ENCODE measurements at regions not wholly inside any gene's neighbourhood (a gene's known extent, or its start where the extent isn't known, plus 50 kb on each side); places are given as distances from the start of the nearest gene placed in this dataset.
A peak's percentile ranks its signal among the peaks of the same experiment; 100 is the strongest.

DNA sequence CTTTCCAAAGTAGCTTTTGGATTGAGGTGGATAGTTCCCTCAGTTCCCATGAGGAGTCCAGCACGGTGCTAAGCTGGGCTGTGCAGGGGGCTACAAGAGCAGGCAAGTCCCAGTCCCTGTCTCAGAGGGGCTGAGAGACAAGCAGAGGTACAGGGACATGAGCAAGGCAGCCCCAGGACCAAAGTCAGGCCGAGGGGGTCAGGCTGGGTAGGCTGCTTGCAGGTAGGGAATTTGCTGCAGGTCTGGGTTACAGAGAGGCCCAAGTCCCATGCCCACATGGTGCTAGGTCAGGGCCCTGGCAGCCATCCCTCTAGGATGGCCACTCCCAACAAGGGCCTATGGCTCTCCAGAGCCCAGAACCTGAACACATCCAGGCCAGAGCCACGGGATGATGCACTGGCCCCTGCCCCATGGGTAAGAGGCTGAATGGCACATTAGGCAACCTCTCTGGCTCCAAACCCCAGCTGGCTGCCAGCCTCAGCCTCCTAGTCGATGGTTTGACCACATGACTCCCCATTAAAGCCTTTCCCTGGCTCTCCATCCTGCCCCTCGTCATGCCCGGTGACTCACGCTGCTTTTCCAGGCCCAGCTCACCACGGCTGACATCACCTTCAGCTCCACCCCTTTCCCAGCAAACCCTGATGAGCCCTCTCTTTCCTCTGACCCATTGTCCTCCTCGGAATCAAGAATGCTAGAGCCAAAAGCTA is 83.7 kb downstream of the SDC1 start:
- TF ChIP-seq SIN3A (IDR thresholded peaks at IDR 0.05; ENCODE audit: low read depth) (no peak), EZH2 (IDR thresholded peaks at IDR 0.05) (no peak), SP1 (IDR thresholded peaks at IDR 0.05; ENCODE audit: low read depth) (no peak), POLR2AphosphoS5 (IDR thresholded peaks at IDR 0.05; ENCODE audit: low read depth, low read length) (peak; percentile 45; the same call in 1 of the 2 replicates), YY1 (IDR thresholded peaks at IDR 0.05; ENCODE audit: extremely low read depth, insufficient replicate concordance, low read depth, low read length) (no peak), POLR2A (IDR thresholded peaks at IDR 0.05; ENCODE audit: borderline replicate concordance, extremely low read depth, insufficient read depth, insufficient read length) (no peak), SRF (IDR thresholded peaks at IDR 0.05; ENCODE audit: low read depth) (no peak), TCF7L2 (IDR thresholded peaks at IDR 0.05; ENCODE audit: borderline replicate concordance, extremely low read depth, insufficient read depth, insufficient read length) (no peak), RAD21 (IDR thresholded peaks at IDR 0.05; ENCODE audit: low read depth) (no peak), EZH2phosphoT487 (IDR thresholded peaks at IDR 0.05; ENCODE audit: borderline replicate concordance) (no peak)
- TF ChIP-seq, protein P1, sequence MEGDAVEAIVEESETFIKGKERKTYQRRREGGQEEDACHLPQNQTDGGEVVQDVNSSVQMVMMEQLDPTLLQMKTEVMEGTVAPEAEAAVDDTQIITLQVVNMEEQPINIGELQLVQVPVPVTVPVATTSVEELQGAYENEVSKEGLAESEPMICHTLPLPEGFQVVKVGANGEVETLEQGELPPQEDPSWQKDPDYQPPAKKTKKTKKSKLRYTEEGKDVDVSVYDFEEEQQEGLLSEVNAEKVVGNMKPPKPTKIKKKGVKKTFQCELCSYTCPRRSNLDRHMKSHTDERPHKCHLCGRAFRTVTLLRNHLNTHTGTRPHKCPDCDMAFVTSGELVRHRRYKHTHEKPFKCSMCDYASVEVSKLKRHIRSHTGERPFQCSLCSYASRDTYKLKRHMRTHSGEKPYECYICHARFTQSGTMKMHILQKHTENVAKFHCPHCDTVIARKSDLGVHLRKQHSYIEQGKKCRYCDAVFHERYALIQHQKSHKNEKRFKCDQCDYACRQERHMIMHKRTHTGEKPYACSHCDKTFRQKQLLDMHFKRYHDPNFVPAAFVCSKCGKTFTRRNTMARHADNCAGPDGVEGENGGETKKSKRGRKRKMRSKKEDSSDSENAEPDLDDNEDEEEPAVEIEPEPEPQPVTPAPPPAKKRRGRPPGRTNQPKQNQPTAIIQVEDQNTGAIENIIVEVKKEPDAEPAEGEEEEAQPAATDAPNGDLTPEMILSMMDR (IDR thresholded peaks at IDR 0.05 in 2 of 3, conservative IDR thresholded peaks at IDR 0.05 in 1 of 3; ENCODE audit: borderline replicate concordance in 1 of 3, insufficient read depth in 1 of 3, low read depth in 2 of 3, low read length in 2 of 3) = no peak
- TF ChIP-seq, protein P2, sequence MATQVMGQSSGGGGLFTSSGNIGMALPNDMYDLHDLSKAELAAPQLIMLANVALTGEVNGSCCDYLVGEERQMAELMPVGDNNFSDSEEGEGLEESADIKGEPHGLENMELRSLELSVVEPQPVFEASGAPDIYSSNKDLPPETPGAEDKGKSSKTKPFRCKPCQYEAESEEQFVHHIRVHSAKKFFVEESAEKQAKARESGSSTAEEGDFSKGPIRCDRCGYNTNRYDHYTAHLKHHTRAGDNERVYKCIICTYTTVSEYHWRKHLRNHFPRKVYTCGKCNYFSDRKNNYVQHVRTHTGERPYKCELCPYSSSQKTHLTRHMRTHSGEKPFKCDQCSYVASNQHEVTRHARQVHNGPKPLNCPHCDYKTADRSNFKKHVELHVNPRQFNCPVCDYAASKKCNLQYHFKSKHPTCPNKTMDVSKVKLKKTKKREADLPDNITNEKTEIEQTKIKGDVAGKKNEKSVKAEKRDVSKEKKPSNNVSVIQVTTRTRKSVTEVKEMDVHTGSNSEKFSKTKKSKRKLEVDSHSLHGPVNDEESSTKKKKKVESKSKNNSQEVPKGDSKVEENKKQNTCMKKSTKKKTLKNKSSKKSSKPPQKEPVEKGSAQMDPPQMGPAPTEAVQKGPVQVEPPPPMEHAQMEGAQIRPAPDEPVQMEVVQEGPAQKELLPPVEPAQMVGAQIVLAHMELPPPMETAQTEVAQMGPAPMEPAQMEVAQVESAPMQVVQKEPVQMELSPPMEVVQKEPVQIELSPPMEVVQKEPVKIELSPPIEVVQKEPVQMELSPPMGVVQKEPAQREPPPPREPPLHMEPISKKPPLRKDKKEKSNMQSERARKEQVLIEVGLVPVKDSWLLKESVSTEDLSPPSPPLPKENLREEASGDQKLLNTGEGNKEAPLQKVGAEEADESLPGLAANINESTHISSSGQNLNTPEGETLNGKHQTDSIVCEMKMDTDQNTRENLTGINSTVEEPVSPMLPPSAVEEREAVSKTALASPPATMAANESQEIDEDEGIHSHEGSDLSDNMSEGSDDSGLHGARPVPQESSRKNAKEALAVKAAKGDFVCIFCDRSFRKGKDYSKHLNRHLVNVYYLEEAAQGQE (IDR thresholded peaks at IDR 0.05; ENCODE audit: low read depth) = no peak
- TF ChIP-seq, protein P3, sequence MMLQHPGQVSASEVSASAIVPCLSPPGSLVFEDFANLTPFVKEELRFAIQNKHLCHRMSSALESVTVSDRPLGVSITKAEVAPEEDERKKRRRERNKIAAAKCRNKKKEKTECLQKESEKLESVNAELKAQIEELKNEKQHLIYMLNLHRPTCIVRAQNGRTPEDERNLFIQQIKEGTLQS (IDR thresholded peaks at IDR 0.05) = no peak; the same call in 1 of the 2 replicates
- TF ChIP-seq, protein P4, sequence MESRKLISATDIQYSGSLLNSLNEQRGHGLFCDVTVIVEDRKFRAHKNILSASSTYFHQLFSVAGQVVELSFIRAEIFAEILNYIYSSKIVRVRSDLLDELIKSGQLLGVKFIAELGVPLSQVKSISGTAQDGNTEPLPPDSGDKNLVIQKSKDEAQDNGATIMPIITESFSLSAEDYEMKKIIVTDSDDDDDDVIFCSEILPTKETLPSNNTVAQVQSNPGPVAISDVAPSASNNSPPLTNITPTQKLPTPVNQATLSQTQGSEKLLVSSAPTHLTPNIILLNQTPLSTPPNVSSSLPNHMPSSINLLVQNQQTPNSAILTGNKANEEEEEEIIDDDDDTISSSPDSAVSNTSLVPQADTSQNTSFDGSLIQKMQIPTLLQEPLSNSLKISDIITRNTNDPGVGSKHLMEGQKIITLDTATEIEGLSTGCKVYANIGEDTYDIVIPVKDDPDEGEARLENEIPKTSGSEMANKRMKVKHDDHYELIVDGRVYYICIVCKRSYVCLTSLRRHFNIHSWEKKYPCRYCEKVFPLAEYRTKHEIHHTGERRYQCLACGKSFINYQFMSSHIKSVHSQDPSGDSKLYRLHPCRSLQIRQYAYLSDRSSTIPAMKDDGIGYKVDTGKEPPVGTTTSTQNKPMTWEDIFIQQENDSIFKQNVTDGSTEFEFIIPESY (IDR thresholded peaks at IDR 0.05; ENCODE audit: extremely low read depth, insufficient replicate concordance, low read length) = no peak
